ENCODE measurements at regions not wholly inside any gene's neighbourhood (a gene's known extent, or its start where the extent isn't known, plus 50 kb on each side); places are given as distances from the start of the nearest gene placed in this dataset.
A peak's percentile ranks its signal among the peaks of the same experiment; 100 is the strongest.
"Not testable (repeated sequence)": the region's sequence is repeated elsewhere in the genome, so short reads cannot be mapped to it uniquely, and the experiment has no call there.

DNA sequence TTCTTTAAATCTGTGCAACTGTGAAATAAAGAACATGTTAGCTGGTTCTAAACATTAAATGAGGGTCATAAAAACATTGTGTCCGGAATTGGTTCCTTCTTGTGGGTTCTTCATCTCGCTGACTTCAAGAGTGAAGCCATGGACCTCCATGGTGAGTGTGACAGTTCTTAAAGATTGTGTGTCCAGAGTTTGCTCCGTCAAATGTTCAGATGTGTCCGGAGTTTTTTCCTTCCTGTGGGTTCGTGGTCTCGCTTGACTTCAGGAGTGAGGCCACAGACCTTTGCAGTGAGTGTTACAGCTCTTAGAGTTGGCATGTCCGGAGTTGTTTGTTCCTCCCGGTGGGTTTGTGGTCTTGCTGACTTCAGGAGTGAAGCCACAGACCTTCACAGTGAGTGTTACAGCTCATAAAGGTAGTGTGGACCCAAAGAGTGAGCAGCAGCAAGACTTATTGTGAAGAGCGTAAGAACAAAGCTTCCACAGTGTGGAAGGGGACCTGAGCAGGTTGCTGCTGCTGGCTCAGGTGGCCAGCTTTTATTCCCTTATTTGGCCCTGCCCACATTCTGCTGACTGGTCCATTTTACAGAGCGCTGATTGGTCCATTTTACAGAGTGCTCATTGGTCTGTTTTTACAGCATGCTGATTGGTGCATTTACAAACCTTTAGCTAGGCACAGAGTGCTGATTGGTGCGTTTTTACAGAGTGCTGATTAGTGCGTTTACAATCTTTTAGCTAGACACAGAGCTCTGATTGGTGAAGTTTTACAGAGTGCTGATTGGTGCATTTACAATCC, 579.2 kb downstream of the GBE1 start:
- not testable (repeated sequence) for DNase-seq

GRCh38 chr3:81173514-81173913, 587.9 kb downstream of the GBE1 start:
- DNase-seq, result peak; percentile 48

GRCh38 chr3:81170298-81170697, 591.1 kb downstream of the GBE1 start:
- no peak for DNase-seq

GRCh38 chr3:81164806-81165205, 596.6 kb downstream of the GBE1 start:
- no peak for DNase-seq

DNA sequence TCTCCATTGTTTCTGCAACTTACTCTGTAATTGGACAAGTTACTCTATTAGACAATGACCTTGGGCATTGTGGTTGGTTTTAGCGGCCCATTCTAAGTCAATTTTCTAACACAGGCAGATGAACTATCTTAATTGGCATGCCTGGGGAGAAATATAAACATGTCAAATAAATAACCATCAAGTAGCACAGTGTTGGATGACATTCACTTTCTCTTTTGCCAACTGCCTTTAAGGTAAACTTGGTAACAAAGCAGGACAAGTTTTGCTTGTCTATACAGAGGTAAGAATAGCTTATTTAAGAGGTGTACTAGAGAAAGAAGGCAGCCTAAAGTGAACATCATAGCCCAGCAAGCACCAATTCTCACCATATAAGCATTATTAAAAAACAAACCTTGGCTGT, 599.6 kb downstream of the GBE1 start:
- DNase-seq, result no peak

GRCh38 chr3:81161100-81161499, 600.3 kb downstream of the GBE1 start:
- no peak for DNase-seq

- no peak for DNase-seq
Measured at GRCh38 chr3:81154611-81155143, 606.8 kb downstream of the GBE1 start.

DNA sequence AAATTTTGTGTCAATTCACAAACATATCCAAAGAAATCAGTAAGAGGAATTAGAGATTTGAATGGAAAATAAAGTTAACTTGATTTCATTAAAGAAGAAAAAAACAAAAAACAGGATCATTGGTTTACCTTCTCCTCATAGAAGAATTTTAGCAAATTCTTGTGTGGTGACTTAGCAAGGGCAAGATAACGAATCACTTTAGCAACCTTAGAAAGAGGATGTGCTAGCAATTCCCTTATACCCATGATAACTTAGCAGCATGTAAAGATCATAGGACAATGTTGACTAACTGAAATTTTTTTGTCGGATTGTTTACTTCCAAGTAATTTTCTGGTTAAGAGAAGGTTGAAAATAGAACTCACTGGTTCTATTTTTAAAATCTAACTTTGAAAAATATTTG, 609.3 kb downstream of the GBE1 start:
- DNase-seq, result no peak

DNA sequence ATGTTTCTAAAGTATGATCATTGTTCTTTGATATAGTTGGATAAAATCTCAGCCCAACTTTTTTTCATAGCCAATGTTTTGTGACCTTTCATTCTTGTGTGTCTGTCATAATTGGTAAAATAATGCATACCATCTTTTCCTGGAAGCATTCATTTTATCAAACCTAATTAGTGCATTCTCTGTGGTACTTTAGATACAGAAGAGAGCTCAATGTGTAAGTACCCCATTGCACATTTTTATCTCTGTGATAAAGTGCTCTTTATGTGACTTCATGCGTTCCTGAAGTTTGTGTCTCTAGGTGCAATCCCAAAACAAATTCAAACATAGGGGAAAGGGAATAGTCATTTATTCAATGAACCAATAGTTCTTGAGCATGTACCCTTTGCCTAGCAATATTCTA, 628.5 kb downstream of the GBE1 start:
- no peak for DNase-seq

DNA sequence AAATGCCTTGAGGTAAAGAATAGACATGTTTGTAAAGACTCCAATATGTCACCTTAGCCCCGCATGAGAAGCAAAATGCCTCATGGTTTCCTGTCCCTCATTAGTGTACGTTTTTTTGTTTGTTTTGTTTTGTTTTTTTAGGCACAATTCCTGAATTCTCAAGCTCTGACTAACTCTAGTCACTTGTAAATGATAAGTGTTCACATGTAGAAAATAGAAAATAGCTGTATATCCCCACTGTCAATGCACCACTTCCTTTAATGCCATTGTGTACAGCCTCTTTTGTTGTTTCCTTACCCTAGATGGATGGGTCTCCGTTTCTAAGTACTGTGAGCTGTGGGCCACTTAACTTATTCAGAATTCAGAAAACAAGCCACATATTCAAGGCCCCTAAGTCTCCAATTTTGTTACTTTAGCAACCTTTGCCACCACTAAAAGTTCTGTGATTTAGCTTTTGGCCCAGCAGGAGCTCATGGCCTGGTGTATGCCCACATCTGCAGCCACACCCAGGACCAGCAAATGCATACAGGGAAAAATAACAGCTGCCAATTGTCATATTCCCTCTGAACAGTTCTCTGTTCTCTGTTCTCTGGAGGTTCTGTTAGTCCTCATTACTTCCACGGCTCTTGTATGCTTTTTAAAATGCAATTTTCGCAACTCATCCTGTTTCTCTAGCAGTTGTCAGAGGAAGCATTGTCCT, 655.5 kb downstream of the GBE1 start:
- DNase-seq, result peak; percentile 91

- DNase-seq, result peak; percentile 17
Measured at GRCh38 chr3:81105206-81105605, 656.2 kb downstream of the GBE1 start.

DNA sequence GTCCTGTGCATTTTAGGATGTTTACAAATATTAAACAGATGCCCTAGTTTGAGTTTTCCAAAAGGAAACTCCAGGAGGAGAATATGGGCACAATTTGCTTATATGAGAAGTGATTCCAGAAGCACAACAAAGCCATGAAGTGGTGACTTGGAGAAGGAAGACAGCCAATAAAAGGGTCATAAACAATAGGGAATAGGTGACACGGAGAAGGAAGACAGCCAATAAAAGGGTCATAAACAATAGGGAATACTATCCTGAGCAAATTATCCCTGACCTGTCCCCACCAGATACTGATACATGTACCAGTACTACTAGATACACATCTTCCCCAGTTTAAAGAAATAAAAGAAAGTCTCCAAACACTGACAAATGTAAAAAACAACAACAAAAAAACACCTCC, 663.6 kb downstream of the GBE1 start:
- no peak for DNase-seq

DNA sequence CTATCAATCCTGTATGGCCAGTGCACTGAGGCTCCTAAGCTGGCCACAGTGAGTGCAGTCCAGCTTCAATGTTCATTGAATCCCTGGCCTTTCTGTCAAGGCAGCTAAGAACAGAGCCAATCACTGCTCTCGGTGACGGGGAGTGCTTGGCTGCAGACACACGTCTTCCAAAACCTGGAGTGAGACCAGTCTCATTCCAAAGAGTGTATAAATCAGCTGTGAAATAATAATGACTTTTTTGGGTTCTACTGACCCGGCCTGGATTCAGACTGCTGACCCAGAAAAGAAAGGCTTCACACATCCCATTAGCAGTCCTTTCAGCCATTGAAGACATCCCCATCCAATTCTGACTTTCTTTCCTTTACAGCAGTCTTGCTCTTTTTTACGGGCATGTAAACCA, 665.5 kb downstream of the GBE1 start:
- DNase-seq, result no peak

- no peak for DNase-seq
Measured at GRCh38 chr3:81094986-81095385, 666.5 kb downstream of the GBE1 start.

DNA sequence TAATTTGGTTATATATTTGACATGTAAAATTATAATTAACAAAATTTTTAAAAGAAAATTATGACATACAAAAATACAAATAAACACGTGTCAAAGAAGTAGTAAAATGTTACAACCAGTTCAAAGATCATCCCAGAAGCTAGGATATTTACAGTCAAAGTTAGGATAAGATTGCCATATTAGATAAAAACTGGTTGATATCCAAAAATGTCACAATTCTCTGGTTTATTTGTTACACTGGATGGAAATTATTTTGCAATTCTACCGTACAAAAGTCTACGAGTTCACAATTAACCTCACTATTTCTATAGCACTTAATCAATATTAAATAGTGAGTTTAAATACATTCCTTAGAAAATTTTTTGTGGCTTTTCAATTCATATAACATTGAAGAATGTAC, 673.8 kb downstream of the GBE1 start:
- no peak for DNase-seq

DNA sequence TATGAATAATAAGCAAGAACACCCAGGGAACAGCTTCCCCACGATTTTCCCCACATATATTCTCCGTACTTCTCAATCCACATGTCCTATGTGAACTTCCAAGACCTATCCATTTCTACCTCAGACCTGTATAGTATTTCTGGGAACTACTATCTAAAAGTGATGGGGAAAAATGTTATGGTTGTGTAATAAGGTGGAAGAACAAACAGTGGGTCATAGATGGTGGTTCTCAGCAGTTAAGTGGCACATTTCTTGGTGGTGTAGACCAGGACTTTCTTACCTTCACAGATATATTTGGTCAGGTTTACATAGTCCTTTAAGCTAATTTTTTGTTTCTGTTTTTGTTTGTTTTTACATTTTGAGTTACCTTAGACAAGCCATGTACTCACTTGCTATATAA, 675.1 kb downstream of the GBE1 start:
- no peak for DNase-seq

DNA sequence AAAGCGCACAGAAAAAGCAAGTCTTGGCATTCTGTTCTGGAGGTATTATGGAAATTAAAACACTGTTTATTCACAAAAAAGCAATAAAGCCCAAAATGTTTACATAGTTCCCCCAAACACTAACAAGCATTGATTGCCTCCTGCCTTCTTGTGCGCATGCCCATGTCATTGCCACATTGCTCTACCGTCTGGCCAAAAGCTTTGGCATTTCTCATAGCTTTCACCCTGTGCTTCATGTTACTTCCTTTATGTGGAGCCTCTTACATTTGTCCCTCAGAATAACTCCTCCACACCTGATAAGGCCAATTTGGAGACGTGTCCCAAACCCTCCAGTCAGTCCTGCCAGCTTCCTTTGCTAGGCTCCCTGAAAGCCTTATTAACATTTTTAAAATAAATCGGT, 680.8 kb downstream of the GBE1 start:
- DNase-seq, result no peak

- no peak for DNase-seq
Measured at GRCh38 chr3:81072591-81072990, 688.9 kb downstream of the GBE1 start.

- no peak for DNase-seq
Measured at GRCh38 chr3:81068546-81068945, 692.9 kb downstream of the GBE1 start.

DNA sequence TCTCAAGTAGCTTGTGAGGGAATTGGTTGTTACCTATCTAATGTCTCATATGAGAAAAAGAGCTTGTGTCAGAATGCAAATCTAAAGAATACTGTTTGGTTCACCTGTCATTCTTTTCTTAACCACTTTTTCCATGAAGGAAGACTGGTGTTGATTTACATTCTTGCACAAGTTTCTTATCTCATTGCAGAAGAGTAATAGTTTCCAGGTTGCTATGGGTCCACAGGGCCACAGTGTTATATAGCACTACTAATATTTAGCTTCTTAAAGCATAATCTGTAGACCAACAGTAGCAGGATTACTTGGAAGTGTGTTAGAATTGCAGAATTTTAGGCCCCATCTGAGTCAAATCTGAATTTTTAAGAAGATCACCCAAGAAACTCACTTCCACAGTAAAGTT, 697.5 kb downstream of the GBE1 start:
- no peak for DNase-seq

- DNase-seq, result not testable (repeated sequence)
Measured at GRCh38 chr3:81051133-81051532, 710.3 kb downstream of the GBE1 start.

DNA sequence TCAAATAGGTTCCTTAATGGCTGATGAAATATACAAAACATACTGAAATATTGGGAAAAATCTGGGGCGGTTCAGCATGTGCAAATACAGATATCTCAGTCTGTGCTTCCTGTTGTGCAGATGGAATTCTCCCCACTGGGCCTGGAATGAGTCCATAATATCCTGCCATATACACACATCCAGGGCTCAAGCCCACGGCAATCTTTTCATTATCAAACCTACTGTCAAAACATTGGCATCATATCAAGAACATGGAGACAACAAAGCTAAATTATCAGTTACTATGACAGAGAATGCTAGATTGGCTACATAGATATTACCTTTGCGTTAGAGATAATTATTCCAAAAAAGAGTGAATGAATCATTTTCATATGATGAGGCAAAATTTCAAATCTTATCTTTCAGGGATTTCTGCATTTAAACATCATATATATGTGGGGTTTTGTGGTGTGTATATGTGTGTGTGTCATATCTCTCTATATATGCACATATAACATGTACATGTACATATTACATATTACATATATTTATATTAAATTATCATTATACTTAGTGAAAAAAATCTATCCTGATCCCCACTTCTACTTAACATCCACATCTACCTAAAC, 713.3 kb downstream of the GBE1 start:
- no peak for DNase-seq

GRCh38 chr3:81045976-81046375, 715.5 kb downstream of the GBE1 start:
- DNase-seq, result no peak

DNA sequence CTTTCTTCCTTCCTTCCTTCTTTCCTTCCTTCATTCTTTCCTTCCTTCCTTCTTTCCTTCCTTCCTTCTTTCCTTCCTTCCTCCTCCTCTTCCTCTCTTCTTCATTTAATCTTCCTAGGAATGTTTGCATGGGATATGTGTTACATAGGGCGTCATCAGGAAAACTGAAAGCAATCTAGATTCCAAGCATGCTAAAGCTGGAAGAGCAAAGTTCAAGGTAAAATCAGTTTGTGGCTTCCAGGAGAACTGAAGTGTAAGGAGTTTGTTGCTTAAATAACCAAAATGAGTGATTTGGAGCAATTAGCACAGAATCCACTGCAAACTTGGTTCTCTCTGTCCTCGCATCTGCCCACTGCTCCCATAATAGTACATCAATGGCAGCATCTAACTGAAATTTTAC, 716.2 kb downstream of the GBE1 start:
- DNase-seq, result no peak

All from dermis blood vessel endothelial cell (primary cell).